GM19025 (cell line): ENCODE measurements at regions not wholly inside any gene's neighbourhood (a gene's known extent, or its start where the extent isn't known, plus 50 kb on each side); places are given as distances from the start of the nearest gene placed in this dataset.

Experiments
- ATAC-seq: cut with Tn5 transposase; IDR thresholded peaks from one replicate; pipeline ENCODE4 v1.9.1; 2021; ENCODE audit warnings: mild to moderate bottlenecking, low read depth, moderate library complexity; ENCODE audit not compliant: unreplicated experiment

- no peak for ATAC-seq
Observed at GRCh38 chr4:59223292-59223941, 1976.7 kb upstream of the ADGRL3 start.

DNA sequence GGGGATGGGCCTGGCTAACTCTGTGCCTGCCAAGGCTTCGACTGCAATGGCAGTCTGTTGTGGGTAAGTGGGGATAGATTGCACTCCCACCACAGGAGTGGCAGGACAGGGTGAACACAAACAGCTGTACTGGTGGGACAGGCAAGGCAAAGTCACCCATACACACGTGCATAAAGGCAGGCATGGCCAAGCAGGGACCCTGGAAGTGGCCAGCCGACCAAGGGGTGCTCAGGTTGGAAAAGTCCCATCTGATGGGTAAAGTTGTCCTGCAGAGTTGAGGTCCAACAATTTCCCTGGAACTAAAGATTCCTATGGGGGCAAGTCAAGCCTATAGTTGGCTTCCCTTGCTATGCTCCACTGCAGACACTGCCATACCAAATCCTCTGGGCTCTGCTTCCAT is 1961.9 kb upstream of the ADGRL3 start:
- no peak for ATAC-seq

DNA sequence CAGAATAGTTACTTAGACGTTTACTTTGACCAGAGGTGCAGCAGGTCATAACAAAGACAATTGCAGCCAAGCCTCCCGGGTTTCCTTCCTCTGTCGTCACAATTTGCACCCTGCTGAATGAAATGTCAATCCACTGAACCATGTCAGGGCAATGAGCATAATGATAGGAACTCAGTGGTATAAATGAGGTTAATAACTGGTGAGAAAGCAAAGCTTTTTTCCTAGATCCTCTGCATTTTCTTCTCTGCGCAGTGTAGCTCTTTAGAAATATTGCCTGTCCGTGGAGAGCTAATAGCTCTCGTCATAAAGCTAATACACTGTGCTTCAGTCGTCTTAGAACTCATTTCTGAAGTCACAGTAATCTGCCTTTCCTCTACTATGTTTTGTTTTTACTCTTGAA is 1960.1 kb upstream of the ADGRL3 start:
- ATAC-seq = no peak

- ATAC-seq = no peak
Observed at GRCh38 chr4:59243038-59243437, 1957.1 kb upstream of the ADGRL3 start.

DNA sequence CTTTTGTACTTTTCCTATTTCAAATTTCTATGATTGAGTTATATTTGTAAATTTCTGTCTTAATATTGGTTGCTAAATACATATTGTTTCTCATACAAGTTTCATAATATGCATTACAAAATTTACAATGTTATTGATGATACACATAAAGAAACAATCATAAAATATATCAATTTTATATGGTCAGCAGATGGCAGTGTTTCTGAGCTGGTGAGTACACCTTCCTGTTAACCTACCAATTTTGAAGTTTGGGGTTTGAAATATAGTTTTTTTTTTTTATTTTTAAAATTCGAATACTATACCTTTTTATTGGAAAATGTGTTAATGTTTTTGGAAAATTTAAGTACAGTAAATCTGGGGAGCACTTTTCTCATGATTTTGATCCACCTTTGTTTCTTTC is 1953.1 kb upstream of the ADGRL3 start:
- no peak for ATAC-seq

DNA sequence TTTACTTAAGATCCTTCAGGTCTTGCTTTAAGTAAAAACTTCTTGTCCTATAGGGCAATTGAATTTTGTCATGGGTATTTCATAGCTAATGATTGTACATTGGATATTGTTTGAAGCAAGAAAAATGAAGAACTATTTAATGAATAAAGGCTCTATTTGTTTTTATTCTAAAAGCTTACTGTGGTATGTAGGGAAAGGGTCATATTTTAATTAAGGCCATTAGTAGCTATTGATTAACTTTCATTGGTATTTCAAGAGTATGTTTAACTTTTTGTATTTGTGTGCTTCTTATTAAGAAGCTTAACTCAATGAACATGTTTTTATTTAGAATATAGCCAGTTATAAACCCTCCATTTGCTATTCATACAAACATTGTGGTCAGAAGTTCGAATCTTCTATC is 1951.8 kb upstream of the ADGRL3 start:
- no peak for ATAC-seq

- no peak for ATAC-seq
Observed at GRCh38 chr4:59249110-59249509, 1951.0 kb upstream of the ADGRL3 start.

DNA sequence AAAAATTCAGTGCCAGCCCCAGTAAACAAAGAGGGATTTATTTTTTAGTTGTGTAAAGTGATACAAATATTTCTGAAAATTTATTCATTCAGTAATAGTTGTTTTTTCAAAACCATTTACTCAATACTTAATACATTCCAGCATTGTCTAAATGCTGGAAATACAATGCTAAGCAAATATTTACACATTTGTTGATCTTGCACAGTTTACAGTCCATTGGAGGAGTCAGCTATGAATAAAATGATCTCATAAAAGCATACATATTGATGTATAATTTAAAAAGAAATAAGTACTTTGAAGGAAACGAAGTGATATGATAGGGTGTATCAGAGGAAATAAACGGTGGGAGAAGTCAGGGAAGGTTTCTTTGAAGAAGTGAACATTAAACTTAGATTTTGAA is 1942.1 kb upstream of the ADGRL3 start:
- ATAC-seq = no peak

DNA sequence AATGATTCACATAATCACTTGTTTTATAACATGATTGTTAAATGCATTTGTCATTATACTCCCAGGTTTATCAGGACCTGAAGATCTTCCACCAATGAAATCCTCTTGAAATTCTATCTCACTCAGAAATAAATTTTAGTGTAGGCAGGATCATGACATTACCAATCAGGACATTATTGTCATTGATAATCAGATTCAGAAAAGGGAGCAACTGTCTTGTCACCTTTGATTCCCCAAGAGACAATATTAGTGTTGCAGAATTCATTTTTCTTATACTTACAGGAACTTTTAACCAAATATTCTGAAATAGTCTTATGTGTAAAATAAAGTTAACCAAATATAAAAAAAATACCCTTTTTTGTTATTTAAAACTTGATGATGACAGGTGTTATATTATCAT is 1892.5 kb upstream of the ADGRL3 start:
- ATAC-seq = no peak

DNA sequence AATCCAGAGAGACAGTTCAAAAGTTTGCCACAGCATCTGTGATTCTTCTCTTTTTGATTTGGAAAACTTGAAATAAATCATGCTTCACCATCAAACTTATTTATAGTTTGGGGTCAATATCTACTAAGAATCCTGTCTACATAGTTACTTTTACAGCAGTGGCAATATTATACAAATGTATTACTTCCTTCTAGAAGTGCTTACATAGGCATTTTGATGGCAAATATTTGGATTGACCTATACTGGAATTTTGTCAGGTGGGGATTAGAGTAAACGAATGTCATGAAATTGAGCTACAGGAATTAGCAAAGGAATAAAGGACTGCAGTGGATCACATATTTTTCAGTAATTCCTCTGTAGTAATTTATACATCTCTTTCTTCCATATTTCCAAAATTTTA is 1885.5 kb upstream of the ADGRL3 start:
- no peak for ATAC-seq

- no peak for ATAC-seq
Observed at GRCh38 chr4:59339631-59340030, 1860.5 kb upstream of the ADGRL3 start.

GRCh38 chr4:59341506-59341905 is 1858.6 kb upstream of the ADGRL3 start:
- no peak for ATAC-seq

GRCh38 chr4:59348949-59349348 is 1851.2 kb upstream of the ADGRL3 start:
- no peak for ATAC-seq

- ATAC-seq = no peak
Observed at GRCh38 chr4:59369229-59369628, 1830.9 kb upstream of the ADGRL3 start.

GRCh38 chr4:59374416-59374815 is 1825.7 kb upstream of the ADGRL3 start:
- ATAC-seq = no peak

DNA sequence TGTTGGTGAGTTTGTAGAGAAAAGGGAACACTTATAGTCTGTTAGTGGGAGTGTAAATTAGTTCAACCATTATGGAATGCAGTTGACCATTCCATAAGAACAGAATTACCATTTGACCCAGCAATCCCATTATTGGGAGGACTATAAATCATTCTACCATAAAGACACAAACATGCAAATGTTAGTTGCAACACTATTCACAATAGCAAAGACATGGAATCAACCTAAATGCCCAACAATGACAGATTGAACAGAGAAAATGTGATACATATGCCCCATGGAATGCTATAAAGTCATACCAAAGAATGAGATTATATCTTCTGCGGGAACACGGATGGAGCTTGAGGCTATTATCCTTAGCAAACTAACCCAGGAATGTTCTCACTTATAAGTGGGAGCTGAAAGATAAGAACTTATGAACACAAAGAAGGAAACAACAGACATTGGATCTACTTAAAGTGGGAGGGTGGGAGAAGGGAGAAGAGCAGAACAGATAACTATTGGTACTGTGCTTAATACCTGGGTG is 1819.2 kb upstream of the ADGRL3 start:
- ATAC-seq = no peak

DNA sequence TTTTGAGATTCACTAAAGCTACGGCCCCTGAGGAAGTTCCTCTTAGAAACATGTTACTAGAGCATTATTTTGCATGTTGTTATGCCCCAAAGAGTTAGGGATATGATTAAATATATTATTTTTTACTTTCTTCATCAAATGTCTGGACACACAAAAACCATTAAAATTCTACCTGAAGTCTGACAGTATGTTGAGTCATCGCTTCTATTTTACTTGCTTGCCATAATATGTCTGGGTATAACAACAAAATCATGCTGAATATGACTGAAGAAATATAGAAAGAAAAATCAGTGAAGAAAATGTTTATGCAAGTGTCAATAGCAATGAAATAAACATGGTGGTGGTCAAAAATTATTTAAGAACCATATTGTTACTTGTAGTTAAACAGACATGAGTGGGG is 1818.5 kb upstream of the ADGRL3 start:
- ATAC-seq = no peak

- ATAC-seq = no peak
Observed at GRCh38 chr4:59387759-59388758, 1812.1 kb upstream of the ADGRL3 start.

- no peak for ATAC-seq
Observed at GRCh38 chr4:59393780-59394179, 1806.3 kb upstream of the ADGRL3 start.

DNA sequence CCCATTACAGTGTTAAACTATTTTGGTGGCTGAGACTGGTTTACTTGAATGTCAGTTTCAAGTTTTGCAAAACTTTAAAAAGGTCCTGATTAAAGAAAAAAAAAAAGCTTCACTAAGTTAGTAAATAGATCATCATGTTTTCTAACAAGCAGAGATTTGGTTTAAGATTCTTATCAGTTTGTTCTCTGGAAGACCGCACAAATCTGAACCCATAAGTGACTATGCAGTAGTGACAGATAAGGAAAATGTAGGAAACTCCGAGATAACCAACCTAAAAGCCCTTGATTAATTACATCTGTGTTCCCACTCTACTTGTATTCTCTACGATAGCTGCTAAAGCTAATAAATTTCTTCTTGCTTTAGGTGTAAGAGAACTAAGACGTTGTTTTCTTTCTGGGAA is 1799.8 kb upstream of the ADGRL3 start:
- ATAC-seq = no peak

DNA sequence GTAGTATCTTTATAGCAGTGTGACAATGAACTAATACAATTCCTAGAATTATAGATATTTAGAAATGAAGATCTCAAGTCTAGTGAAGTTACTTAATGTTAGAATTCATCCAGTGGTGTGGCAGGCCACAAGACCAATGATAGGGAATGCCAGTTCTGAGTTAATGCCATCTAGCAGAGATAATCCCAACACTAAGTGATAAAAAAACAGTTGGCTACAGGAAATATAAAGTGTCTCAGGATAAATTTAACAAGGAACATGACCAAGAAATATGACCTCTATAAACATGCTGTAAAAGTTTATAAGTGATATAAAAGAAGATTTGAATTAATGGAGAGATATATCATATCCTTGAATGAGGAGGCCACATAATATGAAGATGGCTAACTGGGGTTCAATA is 1790.5 kb upstream of the ADGRL3 start:
- no peak for ATAC-seq

DNA sequence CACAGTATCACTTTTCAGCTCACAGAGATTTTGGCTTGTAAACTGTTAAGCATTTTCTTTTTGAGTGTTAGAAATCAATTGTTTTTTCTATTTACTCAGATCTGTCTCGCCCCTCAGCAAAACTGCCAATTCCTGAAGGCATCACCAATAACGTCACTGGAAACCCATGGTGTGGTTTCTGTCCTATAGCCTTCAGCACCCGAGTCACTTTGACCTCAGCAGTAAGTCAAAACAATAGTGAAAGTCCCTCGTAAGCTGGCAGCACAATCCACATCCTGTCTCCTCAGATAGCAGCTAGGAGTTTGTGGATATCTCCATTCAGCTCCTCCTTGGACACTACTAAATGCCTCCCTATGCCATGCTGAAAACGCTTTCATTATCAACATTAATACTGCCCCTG is 1787.4 kb upstream of the ADGRL3 start:
- ATAC-seq = no peak
